NCI-H748 (cell line): ENCODE measurements at regions not wholly inside any gene's neighbourhood (a gene's known extent, or its start where the extent isn't known, plus 50 kb on each side); places are given as distances from the start of the nearest gene placed in this dataset.

Experiments used
- DNase-seq: peaks from one replicate; lab custom pipeline; 2025; ENCODE audit not compliant: unreplicated experiment; lab: John Stamatoyannopoulos, UW

DNA sequence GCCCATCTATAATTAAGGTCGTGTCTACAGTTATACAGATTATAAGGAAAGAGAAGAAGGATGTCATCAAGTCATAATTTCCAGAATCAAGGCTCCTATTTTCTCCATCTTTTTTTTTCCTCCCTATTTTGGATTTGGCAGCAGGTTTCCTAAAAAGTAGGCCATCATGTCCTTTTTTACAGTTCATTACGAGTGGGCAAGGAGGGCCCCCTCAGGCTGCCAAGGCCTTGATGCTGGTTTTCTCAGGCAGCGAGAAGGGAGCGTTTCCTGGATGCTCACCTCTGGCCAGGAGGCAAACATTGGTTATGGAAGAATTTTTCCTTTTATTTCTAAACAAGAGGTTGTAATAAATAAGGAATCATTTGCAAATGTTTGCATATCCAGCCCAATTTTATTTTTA lies 414.6 kb downstream of the DHX35 start:
- no peak for DNase-seq

GRCh38 chr20:39364320-39364719 lies 402.2 kb downstream of the DHX35 start:
- no peak for DNase-seq

- DNase-seq = no peak
These were observed 398.0 kb downstream of the DHX35 start for GRCh38 chr20:39359981-39360620.

GRCh38 chr20:39358052-39358451 lies 395.9 kb downstream of the DHX35 start:
- no peak for DNase-seq

GRCh38 chr20:39356908-39357307 lies 394.8 kb downstream of the DHX35 start:
- no peak for DNase-seq

DNA sequence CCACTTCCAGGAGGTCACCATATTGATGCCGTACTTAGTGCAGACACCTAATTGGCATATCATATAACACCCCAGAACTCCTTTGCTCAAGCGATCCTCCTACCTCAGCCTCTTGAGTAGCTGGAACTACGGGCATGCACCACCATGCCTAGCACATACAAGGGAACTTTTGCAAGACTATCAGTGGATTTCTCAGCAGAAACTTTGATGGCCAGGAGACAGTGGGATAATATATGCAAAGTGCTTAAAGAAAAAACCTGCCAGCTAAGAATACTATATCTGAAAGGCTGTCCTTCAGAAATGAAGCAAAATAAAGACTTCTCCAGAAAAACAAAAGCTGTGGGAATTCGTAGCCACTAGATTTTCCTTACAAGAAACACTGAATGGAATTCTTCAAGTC lies 387.1 kb downstream of the DHX35 start:
- no peak for DNase-seq

GRCh38 chr20:39347626-39348025 lies 385.5 kb downstream of the DHX35 start:
- no peak for DNase-seq

DNA sequence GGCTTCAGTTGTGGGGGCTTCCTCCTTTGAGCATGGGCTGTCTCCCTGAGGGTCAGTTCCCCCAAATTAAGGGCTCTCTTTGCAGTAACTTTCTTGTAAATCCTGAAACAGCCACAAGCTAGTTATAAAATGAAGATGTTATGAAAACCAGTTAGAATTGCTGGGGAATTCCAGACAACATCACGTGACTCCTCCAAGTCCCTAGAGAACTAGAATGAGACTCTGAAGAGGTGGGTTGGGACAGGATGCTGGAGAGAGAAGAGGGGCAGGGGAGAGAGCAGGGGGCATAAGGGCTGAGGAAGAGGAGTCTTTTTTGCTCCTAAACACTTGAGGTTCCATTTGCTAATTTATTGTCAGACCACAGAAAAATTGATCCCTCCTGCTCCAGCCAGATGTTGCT lies 380.3 kb downstream of the DHX35 start:
- DNase-seq = no peak

DNA sequence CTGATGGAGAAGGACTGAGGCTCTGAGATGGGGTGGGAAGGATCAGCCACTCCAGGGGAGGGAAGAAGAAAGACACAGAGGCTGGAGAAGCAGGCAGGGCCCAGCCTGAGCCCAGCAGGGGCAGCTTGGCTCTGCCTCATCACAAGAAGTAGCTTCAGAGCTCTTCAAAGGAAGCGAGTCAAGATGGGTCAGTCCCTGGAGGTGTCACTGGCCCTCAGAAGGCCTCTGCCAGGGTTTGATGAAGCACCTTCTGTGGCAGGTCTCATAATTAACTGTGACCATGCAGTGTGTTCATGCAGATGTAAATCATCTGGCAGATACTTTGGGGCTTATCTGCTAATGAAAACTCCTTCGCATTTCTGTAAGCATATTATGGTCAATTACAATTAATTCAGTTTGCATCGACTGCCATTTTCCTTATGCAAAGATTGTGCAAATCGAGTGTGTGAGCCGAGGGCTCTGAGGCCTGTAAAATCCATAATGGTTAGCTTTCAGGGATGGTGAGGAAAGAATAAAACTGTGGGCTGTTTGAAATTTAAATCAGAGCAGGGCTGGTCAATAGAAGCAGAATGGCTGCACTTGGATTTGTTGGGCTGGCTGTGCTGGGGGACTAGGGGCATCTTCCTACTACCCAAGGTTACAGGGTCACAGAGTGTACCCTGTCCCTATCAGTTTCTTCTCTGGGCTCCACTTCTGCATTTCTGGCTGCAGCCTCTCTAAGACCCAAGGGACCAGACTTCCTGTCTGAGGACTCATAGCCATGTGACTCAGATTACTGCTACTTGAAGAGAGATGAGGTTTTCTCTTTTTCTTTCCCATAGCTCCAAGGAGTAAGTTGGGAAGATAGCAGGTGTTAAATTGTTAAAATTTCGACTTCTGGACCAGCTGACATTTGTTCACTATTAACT lies 376.6 kb downstream of the DHX35 start:
- no peak for DNase-seq

DNA sequence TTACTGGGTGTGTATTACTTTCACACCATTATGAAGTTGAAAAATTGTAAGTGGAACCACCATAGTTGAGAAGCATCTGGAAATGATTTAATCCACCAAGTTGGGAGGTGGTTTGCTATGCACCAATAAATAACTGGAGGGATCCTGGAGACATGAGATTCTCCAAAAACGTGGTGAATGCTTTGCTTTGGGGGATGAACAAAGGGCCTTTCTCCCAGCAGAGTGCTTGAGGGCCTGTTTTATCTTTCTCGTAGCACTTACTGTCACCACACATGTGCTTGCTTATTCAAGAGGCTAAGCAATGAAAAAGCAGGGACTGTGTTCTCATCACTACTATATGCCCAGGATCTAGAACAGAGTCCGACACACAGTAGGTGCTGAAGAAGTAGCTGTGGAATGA lies 371.1 kb downstream of the DHX35 start:
- DNase-seq = no peak

GRCh38 chr20:39328347-39328746 lies 366.2 kb downstream of the DHX35 start:
- no peak for DNase-seq

DNA sequence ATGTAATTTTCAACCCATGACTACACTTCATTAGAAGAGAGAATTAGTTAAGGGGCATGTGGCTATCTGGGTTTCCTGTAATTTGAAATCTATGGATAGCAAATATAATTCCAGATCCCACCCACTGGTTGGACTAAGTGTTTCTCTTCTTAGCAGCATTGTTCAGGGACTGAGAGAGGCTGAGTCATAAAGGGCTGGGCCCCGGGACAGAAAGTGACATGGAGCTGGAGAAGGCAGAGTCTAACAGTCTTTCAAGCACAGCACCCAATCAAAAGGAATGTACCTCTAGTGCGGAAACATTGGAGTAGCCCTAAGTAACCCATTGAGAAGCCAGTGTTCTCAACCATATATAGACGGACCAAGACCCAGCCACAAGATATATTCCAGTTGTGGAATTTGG lies 363.9 kb downstream of the DHX35 start:
- no peak for DNase-seq

- DNase-seq = no peak
These were observed 356.8 kb downstream of the DHX35 start for GRCh38 chr20:39318911-39319310.

DNA sequence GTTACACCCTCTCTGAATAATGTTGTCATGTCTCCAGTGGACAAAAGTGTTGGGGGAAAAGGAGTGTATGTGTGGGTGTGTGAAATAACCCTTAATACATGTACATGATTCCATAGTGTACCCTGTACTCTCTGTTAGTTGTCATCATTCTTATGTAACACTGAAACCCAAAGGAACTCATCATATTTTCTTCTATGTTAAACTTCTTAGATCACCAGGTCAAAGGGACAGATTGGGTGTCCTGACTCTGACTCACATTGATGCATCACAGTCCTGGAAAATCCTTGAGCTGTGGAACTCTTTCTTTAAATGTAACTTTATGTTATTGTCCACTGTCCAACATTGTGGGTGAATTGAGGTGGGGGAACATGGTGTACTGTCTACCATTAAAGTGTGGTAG lies 350.5 kb downstream of the DHX35 start:
- no peak for DNase-seq

DNA sequence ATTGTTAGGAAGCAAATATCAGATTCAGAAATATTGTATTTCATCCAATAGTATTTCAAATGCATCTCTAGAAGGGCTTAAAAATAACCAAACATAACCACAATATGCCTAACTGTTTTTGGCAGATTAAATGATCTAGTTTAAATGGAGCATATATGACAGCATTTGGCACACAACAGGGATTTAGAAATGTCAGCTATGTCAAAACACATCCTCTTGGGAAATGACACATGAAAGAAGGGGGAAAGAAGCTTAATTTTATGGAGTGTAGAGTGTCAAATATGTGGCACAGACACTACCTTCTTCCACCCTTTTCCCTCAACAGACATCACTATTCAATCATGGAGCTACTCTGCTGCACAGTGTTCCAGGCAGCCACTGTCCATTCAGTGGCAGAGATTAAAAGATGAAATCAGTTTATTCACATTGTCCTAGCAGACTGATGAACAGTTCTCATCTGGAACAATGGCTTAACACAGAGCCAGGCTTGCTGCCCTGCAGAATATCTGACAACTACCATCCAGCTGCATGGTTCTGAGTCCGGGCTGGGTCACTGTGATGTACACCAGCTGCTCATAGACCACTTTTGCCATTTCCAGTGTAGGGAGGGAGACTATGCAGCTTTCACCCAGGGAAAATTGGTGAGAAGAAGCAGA lies 349.8 kb downstream of the DHX35 start:
- DNase-seq = no peak

DNA sequence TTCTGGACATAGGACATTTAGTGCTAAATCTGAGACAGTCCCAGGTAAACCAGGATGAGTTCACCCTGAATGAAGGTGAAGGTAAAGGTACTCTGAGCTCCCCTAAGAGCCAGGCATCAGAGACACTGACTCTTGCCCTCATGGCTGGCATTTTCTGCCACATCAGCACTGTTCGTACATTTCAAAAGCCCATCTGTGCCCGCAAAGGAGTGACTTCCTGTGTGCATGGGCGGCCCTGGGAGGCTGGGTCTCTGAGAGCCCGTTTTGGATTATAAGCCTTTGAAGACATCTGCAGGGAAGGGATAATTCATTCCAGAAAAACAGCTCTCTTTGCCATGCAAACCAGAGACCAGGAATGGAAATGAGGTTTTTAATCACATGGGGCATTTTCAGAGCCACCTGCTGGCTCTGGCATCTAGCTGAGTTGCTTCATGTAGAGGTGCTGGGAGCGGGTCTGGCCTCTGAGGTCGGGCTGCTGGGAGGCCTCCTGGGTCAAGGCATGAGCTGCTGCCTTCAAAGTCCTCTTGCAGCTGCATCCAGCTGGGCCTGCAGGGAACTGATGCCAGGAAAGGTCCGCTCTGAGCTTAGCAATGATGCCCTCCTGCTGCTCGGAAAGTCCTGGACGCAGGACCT lies 348.3 kb downstream of the DHX35 start:
- DNase-seq = no peak

- DNase-seq = no peak
These were observed 347.3 kb downstream of the DHX35 start for GRCh38 chr20:39309458-39309857.

GRCh38 chr20:39302312-39302711 lies 340.2 kb downstream of the DHX35 start:
- DNase-seq = no peak

GRCh38 chr20:39299783-39300182 lies 337.6 kb downstream of the DHX35 start:
- DNase-seq = no peak

DNA sequence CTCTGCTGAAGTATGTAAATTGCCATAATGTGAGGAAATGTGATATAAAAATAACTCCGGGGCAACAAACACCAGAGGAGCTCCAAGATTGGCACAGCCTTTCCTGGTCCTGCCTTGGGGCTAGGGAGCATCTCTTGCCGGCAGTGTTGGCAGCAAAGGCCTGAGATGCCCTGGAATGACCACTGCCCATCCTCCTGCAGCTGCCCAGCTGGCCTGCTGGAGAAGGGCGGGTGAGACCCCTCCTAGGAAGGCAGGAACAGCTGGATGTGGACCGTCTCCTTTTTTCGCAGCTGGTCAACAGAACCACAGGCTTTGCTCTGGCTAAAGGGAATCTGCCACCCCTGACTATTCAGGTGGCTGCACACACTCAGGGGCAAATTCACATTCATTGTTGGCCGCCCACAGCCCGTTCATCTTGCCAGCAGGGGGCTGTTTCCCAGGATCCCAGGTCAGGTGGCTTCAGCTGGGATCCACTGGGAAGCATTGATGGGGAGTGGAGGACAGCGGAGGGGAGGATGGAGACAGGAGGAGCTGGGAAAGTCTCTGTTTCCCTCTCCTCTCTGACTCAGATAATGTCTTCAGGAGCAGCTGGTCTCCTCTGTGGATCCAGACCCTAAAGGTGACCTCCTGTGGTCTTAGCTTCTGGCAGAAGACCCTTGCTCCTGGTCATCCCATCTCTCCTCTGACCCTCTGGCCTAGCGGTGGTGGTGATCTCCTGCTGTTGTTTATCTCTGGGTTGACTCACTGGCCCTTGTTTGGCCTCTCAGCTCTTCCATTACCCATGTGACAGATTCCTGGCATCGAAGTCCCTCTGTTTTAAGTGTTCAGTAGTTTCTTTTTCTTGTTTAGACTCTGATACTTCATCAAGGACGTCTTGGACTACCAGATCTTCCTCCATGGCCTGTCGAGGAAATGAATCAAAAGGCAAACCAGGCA lies 336.7 kb downstream of the DHX35 start:
- DNase-seq = no peak
